Activated naive CD8-positive, alpha-beta T cell (primary cell): ENCODE measurements at regions not wholly inside any gene's neighbourhood (a gene's known extent, or its start where the extent isn't known, plus 50 kb on each side); places are given as distances from the start of the nearest gene placed in this dataset.

Experiments used
- H3K27ac Mint-ChIP-seq: one replicate; pipeline ENCODE4 v1.8.0; 2021; ENCODE audit warnings: mixed read lengths
- H3K27me3 Mint-ChIP-seq: one replicate; pipeline ENCODE4 v1.8.0; 2021; ENCODE audit warnings: mixed read lengths
- H3K36me3 Mint-ChIP-seq: one replicate; pipeline ENCODE4 v1.8.0; 2021; ENCODE audit warnings: mixed read lengths
- H3K4me1 Mint-ChIP-seq: one replicate; pipeline ENCODE4 v1.8.0; 2021; ENCODE audit warnings: low read depth, mixed read lengths
- H3K4me3 Mint-ChIP-seq: one replicate; pipeline ENCODE4 v1.8.0; 2021; ENCODE audit warnings: mild to moderate bottlenecking, mixed read lengths
- H3K9me3 Mint-ChIP-seq: one replicate; pipeline ENCODE4 v1.8.0; 2021; ENCODE audit warnings: low read depth, mixed read lengths

DNA sequence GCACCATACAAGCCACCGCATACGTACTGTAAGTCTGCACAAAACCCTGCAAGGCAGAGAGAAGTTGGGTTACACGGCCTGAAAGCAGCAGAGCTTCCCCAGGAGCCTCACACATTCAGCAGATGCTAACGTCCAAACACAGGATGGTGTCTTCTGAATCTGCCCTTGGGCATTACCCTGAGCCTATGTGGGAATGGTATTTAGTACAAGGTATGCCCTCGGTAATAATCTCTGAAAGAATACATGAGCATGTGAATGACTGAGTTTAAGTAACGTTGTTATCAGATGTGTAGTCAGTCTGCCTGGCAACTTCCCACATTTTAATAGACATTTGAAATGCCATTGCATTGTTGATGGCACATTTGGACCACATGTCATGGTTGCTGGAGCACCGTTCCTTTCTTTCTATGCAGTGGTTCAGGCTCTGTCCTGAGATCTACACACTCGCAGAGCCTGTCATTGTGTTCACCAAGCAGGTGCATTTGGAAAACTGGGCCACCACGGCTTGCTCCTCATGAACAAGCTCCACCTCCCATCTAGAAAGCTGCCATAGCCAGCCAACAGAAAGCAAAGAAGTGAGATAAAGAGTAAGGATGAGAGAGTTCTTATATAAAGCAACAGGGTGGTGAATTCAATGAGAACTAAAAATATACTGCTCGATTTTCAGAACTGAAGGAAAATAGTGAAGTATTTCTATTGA is 136.5 kb upstream of the GGTLC1 start:
- no peak overlapping the region for H3K4me3 Mint-ChIP-seq
- no peaks in the 10 kb centered on the region for H3K36me3 Mint-ChIP-seq
- H3K27me3 Mint-ChIP-seq = peaks cover 3% of the 10 kb centered on the region
- no peak overlapping the region for H3K27ac Mint-ChIP-seq
- no peaks in the 10 kb centered on the region for H3K9me3 Mint-ChIP-seq
- H3K4me1 Mint-ChIP-seq = no peaks in the 10 kb centered on the region

DNA sequence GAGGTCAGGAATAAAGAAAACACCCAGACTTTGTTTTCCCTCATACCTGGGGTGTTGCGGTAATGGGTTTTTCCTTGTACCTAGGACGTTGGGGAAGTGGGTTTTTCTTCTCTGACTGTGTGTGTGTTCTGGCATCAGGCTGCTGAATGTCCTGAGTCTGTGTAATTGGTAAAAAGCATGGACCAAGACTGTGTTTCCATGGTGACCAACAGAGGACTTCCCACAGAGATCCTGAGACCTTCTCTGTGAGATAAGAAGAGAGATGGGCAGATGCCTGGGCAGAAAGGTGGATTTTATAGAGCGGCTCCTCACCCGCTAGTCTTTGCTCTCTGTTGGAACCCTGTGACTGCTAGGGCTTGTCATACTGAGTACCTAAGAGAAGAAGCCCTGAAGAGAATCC is 135.4 kb upstream of the GGTLC1 start:
- Mint-ChIP-seq H3K4me3 (no peak overlapping the region), H3K27ac (no peak overlapping the region)

DNA sequence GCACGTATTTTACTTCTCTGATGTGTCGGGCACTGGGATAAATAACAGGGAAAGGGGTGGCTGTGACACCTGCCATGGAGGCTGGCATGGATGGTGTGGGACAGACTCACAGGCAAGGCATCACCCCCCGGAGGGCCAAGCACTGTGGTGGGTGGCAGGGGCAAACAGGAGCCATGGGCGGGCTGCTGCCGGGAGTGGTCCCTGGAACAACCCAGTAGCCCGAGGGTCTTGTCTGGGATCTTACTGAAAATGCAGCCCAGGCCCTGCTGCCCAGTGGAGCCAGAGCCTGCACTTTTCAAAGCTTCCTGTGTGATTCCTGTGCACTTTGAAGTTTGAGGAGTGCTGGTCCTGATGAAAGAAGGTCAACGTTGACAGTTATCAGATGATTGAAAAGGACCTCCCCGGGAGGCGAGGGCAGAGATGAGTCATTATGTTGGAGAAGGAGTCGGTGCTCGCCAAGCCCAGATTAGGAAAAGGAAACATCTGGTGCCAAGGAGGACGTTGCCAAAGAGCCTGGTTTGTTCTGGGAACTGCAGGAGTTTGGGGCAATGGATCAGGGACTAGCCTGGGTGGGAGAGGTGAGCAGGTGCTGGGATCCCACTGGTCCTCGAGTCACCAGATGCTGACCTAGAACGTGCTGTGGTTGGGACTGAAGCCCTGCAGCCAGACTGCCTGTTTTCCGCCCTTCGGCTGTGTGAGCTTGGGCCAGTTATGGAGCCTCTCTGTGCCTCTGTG is 130.0 kb upstream of the GGTLC1 start:
- Mint-ChIP-seq H3K4me1 (no peaks in the 10 kb centered on the region), H3K27ac (no peak overlapping the region), H3K36me3 (no peaks in the 10 kb centered on the region), H3K4me3 (no peak overlapping the region), H3K27me3 (peaks cover 5% of the 10 kb centered on the region), H3K9me3 (no peaks in the 10 kb centered on the region)

More for the DNA sequence above, 135.4 kb upstream of the GGTLC1 start:
- Mint-ChIP-seq H3K9me3 (no peaks in the 10 kb centered on the region), H3K4me1 (no peaks in the 10 kb centered on the region), H3K27me3 (peaks cover 6% of the 10 kb centered on the region), H3K36me3 (no peaks in the 10 kb centered on the region)

DNA sequence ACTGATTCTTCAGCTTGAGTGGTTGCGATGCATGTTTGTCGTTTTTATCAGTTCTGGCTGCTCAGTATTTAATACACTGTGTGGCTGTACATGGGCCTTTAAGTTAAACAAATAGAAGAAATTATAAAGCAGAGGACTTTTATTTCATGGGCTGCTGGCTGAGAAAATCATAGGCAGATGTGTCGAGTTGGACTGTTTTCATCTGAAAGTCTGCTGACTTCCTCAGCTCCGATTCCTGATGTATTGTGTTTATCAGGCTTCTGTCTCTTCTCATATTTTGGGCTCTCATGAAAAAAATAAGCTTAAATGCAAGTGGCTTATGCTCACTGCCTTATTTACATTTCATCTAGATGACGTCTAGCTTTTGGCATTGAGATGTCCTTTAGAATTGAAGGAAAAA is 129.5 kb upstream of the GGTLC1 start:
- no peak overlapping the region for H3K27ac Mint-ChIP-seq
- no peaks in the 10 kb centered on the region for H3K4me1 Mint-ChIP-seq
- no peaks in the 10 kb centered on the region for H3K9me3 Mint-ChIP-seq
- peaks cover 2% of the 10 kb centered on the region for H3K27me3 Mint-ChIP-seq
- H3K36me3 Mint-ChIP-seq = no peaks in the 10 kb centered on the region
- no peak overlapping the region for H3K4me3 Mint-ChIP-seq

DNA sequence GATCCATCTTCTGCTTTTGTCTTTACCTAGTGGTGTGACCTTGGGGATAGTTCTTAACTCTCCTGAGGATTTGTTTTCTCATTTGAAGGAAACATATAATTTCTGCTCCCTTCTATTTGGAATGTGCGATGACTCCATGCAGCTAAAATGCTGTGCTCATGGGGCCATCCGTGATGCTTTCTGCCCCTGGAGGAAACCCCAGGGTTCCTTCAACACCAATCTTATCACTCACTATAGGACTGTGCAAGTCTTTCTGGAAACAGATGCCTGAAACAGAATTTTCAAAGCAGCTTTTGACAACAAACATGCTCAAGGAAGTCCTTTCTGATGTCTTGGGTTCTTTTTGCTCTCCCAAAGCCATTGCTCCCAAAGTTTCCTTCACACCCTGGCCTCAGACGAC is 128.8 kb upstream of the GGTLC1 start:
- no peaks in the 10 kb centered on the region for H3K36me3 Mint-ChIP-seq
- H3K27ac Mint-ChIP-seq = no peak overlapping the region

DNA sequence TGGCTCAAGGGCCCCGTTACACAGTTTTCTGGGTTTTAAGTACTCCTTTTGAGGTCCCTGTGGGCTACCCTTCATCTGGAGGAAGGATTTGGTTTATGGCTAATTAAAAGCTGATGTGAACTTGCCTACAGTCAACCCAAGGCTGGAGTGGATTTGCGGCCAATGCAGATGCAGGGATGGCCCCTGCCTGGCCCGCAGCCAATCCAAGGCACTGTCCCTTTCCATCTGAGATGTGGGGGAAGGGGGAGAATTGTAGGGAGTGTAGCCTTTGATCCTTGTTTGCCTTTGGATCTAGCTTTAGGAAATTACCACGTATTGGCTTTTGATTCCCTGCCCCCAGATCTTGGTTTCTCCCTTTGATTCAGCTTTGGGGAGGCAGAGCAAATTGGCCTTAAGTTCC is 128.0 kb upstream of the GGTLC1 start:
- H3K4me3 Mint-ChIP-seq = no peak overlapping the region
- H3K27me3 Mint-ChIP-seq = peaks cover 2% of the 10 kb centered on the region
- H3K27ac Mint-ChIP-seq = no peak overlapping the region
- H3K36me3 Mint-ChIP-seq = no peaks in the 10 kb centered on the region
- no peaks in the 10 kb centered on the region for H3K9me3 Mint-ChIP-seq
- H3K4me1 Mint-ChIP-seq = no peaks in the 10 kb centered on the region

More for the DNA sequence above, 128.8 kb upstream of the GGTLC1 start:
- peaks cover 2% of the 10 kb centered on the region for H3K27me3 Mint-ChIP-seq
- no peak overlapping the region for H3K4me3 Mint-ChIP-seq
- H3K4me1 Mint-ChIP-seq = no peaks in the 10 kb centered on the region
- no peaks in the 10 kb centered on the region for H3K9me3 Mint-ChIP-seq

DNA sequence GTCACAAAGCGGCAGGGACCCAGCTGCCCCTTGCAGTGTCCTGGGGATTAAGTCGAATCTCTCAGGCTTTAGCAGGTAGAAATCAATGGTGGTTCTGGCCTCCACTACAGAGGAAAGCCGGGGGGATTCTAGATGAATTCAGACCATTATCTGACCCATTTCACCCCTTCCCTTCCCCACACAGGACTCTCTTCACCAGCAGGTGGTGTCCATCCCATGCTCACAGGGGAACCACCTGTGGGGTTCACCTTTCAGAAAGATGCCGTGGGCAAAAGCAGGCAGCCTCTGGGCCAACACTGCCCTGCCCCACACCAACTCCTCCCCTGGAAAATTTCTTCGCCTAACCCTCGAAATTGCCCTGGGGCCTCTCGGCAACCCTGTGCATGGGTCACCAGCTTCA is 123.8 kb upstream of the GGTLC1 start:
- H3K27me3 Mint-ChIP-seq = peaks cover 3% of the 10 kb centered on the region
- no peak overlapping the region for H3K27ac Mint-ChIP-seq
- no peaks in the 10 kb centered on the region for H3K9me3 Mint-ChIP-seq
- H3K4me3 Mint-ChIP-seq = no peak overlapping the region
- H3K36me3 Mint-ChIP-seq = peaks cover 2% of the 10 kb centered on the region
- no peaks in the 10 kb centered on the region for H3K4me1 Mint-ChIP-seq

DNA sequence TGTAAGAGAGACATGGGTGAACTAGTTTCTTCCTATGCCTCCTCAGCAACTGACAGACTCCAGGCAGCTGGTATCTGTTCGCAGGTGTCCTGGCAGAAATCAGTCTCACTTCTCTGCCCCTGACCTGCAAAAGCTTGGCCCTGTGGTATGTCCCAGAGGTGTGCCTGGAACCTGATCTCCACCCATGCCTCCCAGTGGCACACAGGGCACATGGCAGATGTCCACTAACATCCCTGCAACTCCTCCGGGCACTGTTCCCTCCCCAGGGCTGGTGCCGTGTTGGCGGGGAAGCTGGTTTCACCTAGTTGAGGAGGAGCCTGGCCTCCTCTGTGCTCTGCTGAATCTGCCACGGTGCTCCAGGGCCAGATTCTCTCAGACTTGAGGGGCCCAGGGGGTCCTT is 123.3 kb upstream of the GGTLC1 start:
- H3K9me3 Mint-ChIP-seq = no peaks in the 10 kb centered on the region
- no peaks in the 10 kb centered on the region for H3K4me1 Mint-ChIP-seq
- H3K4me3 Mint-ChIP-seq = no peak overlapping the region
- H3K27me3 Mint-ChIP-seq = peaks cover 3% of the 10 kb centered on the region
- peaks cover 2% of the 10 kb centered on the region for H3K36me3 Mint-ChIP-seq
- H3K27ac Mint-ChIP-seq = no peak overlapping the region

DNA sequence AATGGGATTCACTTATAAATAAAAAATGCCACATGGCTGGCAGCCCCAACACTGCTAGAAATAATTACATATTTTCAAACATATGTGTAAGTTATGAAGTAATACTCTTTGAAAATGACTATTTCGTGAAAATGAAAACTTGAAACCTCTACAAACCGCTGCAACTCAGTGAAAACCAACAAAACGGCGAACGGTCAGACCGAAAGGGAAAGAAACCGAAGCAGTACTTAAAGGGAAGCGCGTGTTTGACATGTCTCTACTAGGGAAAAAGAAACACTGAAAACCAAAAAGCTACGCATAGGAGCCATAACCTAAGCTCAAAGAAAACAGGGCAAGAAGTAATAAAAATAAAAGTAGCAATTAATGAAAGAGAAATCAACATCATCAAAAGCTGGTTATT is 121.0 kb upstream of the GGTLC1 start:
- peaks cover 2% of the 10 kb centered on the region for H3K36me3 Mint-ChIP-seq
- H3K9me3 Mint-ChIP-seq = no peaks in the 10 kb centered on the region
- no peaks in the 10 kb centered on the region for H3K4me1 Mint-ChIP-seq
- H3K27me3 Mint-ChIP-seq = peaks cover 3% of the 10 kb centered on the region
- H3K27ac Mint-ChIP-seq = no peak overlapping the region
- H3K4me3 Mint-ChIP-seq = no peak overlapping the region

DNA sequence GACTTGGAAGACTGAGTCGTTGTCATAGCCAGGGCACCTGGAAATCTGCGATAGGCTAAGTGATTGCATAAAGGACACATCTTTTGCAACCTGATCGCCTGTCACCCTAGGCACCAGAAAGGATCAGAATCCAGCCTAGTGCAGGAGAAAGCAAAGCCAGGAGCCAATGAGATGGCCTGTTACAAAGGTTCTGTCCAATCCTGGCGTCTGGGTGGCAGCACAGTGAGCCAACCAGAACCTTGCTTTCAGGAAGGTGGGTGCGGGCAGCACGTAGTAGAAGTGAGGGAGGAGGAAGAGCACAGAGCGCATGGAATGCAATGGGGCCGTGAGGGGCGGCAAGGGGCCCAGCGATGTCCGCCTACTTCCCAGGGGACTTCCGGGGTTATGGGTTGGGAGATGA is 120.4 kb upstream of the GGTLC1 start:
- Mint-ChIP-seq H3K27me3 (peaks cover 3% of the 10 kb centered on the region), H3K9me3 (no peaks in the 10 kb centered on the region), H3K27ac (no peak overlapping the region), H3K4me3 (no peak overlapping the region), H3K4me1 (no peaks in the 10 kb centered on the region), H3K36me3 (peaks cover 2% of the 10 kb centered on the region)

DNA sequence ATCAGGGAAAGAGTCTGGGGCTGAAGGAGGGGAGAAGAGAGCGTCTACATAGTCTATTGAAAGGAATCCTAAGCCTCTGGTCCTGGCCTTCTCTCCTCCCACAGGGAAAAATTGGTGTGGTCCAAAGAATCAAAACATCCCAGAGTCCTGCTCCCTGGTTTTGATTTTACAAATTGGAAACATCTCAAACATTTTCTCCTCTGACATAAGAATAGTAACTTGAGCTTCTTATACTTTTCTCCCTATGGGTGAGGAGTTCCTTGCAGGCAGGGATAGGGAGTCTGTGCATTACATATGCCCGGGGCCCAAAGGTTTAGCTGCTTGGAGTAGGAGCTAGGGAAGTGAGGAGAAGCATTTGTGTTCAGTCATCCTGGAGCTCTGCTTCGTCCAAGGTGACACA is 120.0 kb upstream of the GGTLC1 start:
- H3K27ac Mint-ChIP-seq = no peak overlapping the region
- no peaks in the 10 kb centered on the region for H3K9me3 Mint-ChIP-seq
- H3K27me3 Mint-ChIP-seq = peaks cover 3% of the 10 kb centered on the region
- H3K4me1 Mint-ChIP-seq = no peaks in the 10 kb centered on the region
- no peak overlapping the region for H3K4me3 Mint-ChIP-seq
- peaks cover 2% of the 10 kb centered on the region for H3K36me3 Mint-ChIP-seq

DNA sequence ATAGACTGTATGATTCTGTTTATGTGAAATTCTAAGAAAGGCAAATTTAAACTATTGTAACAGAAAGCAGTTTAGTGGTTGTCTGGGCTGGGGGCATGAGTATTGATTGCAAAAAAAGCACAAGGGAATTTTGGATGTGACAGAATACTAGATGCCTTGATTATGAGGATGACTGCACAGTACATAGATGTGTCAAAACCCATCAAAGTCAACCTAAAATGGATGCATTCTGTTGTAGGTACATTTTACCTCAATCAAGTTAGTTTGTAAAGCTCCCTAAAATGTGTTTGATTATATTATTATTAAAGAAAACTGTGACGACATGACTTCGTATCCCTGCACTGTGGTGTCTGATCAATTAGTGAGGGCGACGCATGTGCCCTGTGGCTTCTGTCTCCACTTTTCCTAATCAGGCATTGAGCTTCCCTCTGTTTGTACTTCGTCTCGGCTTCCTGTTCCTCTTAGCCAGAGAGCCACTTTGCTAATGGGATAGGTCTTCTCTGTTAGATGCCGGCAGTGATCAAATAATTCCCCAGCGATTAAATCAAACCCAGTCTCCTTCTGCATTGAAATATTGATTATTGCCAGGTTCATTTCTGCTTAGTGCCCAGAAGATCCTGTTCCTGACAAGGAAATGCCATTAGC is 118.3 kb upstream of the GGTLC1 start:
- Mint-ChIP-seq H3K27me3 (peaks cover 3% of the 10 kb centered on the region), H3K4me1 (no peaks in the 10 kb centered on the region), H3K27ac (no peak overlapping the region), H3K36me3 (peaks cover 2% of the 10 kb centered on the region), H3K9me3 (no peaks in the 10 kb centered on the region), H3K4me3 (no peak overlapping the region)

DNA sequence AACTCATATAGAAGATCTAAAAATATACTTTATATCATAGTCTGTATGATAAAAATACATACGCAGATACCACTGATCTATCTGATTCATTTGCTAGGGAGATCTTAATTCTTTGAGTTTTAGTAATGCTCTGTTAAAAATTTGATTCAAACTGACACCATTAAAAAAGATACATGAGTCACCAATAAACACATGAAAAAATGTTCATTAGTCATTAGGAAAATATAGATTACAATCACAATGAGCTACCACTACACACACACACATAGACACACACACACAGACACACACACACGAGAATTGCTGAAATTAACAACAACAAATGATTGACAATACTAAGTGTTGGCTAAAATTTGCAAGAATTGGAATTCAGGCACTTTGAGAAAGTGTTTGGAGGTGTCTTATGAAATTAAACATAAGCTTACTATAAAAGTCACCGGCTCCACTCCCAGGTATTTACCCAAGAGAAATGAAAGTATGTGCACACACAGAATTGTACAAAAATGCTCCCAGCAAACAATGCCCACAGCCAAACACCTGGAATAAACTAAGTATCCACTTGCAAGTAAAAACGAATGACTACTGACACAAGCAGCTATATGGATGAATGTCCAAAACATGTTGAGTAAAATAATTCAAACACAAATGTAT is 117.7 kb upstream of the GGTLC1 start:
- H3K27ac Mint-ChIP-seq = no peak overlapping the region
- H3K9me3 Mint-ChIP-seq = no peaks in the 10 kb centered on the region
- no peaks in the 10 kb centered on the region for H3K4me1 Mint-ChIP-seq
- H3K36me3 Mint-ChIP-seq = peaks cover 2% of the 10 kb centered on the region
- H3K27me3 Mint-ChIP-seq = peaks cover 3% of the 10 kb centered on the region
- no peak overlapping the region for H3K4me3 Mint-ChIP-seq

DNA sequence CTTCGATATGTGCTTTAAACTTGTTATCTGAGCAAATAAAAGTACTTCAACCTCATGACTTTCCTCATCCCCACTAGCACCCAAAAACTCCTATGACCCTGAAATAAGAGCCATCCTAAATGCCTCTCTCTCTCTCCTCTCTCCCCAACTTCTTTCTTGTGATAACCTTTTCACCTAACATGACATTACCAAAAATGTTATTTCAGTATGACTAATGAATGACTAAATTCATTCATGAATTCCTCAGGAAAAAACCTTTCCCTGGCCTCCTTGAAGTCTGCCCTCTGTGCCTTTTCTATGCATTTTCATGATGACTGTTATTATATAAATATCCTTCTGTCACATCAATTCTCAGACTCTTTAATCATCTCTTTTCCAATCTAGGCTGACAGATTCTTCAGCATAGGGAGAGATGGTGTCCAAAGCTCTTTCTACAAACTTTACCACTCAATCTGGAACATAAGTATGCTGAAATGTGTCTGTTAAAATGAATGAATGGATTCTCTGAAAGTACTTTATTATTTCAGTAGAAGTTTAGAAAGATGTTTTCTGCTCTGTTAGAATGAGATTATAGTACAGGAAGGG is 114.3 kb upstream of the GGTLC1 start:
- Mint-ChIP-seq H3K36me3 (no peaks in the 10 kb centered on the region), H3K9me3 (no peaks in the 10 kb centered on the region), H3K27ac (no peak overlapping the region), H3K27me3 (peaks cover 1% of the 10 kb centered on the region), H3K4me1 (no peaks in the 10 kb centered on the region), H3K4me3 (no peak overlapping the region)

DNA sequence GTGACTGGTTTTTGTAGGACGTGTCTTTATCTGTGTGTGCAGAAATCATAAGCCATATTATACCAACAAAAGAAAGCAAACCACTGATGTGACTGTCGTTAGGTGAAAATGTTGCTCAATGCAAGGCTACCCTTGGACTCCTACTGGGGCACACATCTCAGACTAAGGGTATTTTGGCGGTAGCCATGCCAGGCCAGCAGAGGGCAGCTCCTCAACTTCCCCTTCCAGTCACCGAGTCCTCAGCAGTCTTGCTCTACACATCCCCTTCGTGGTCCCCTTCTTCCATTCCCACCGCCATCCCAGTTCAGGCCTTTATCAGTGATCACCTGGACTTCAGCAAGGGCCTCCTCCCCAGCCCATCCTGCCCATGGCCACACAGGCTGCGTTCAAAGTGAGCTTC is 113.7 kb upstream of the GGTLC1 start:
- peaks cover 1% of the 10 kb centered on the region for H3K27me3 Mint-ChIP-seq
- H3K27ac Mint-ChIP-seq = no peak overlapping the region
- no peaks in the 10 kb centered on the region for H3K9me3 Mint-ChIP-seq
- H3K36me3 Mint-ChIP-seq = no peaks in the 10 kb centered on the region
- H3K4me3 Mint-ChIP-seq = no peak overlapping the region
- H3K4me1 Mint-ChIP-seq = no peaks in the 10 kb centered on the region
